HEK293 (cell line): ENCODE measurements at regions not wholly inside any gene's neighbourhood (a gene's known extent, or its start where the extent isn't known, plus 50 kb on each side); places are given as distances from the start of the nearest gene placed in this dataset.

ENCODE experiments used
- CTCF ChIP-seq: fragments of 450-650 bp; formaldehyde crosslinking; IDR thresholded peaks from 2 replicates; pipeline ENCODE4 v1.5.1; 2016; ENCODE audit warnings: missing biosample characterization, missing genetic modification characterization
- ZBTB44 ChIP-seq: fragments of 450-650 bp; IDR thresholded peaks from 2 replicates; pipeline ENCODE4 v1.5.1; 2018; ENCODE audit warnings: missing biosample characterization, mild to moderate bottlenecking, missing genetic modification characterization

GRCh38 chr15:46556010-46556409 lies 921.2 kb downstream of the SQOR start:
- TF ChIP-seq ZBTB44 (no peak), CTCF (no peak)
